Neural progenitor cell (in vitro differentiated cells): ENCODE measurements at regions not wholly inside any gene's neighbourhood (a gene's known extent, or its start where the extent isn't known, plus 50 kb on each side); places are given as distances from the start of the nearest gene placed in this dataset.
A peak's percentile ranks its signal among the peaks of the same experiment; 100 is the strongest.

Source experiments
- DNase-seq: peaks from one replicate; pipeline ENCODE4 v3.0.0-alpha.2; 2016; ENCODE audit warnings: low spot score
- H2AFZ ChIP-seq: fragments of 200-600 bp; sonication (generic); replicated peaks from 2 replicates; pipeline ENCODE4 v1.6.1; 2016; ENCODE audit warnings: antibody characterized with exemption
- H3F3A ChIP-seq: fragments of 200-600 bp; sonication (generic); 2 replicates; pipeline ENCODE4 v1.6.1; 2016; ENCODE audit warnings: antibody characterized with exemption, low read depth
- H3K27ac ChIP-seq: fragments of 200-600 bp; sonication (generic); 2 replicates; pipeline ENCODE4 v1.5.1; 2016; ENCODE audit warnings: mild to moderate bottlenecking
- H3K27me3 ChIP-seq: fragments of 200-600 bp; sonication (generic); 2 replicates; pipeline ENCODE4 v1.6.1; 2016; ENCODE audit warnings: mild to moderate bottlenecking, moderate library complexity
- H3K36me3 ChIP-seq: fragments of 200-600 bp; sonication (generic); 2 replicates; pipeline ENCODE4 v1.5.1; 2016
- H3K4me1 ChIP-seq: fragments of 200-600 bp; sonication (generic); 2 replicates; pipeline ENCODE4 v1.6.1; 2016; ENCODE audit warnings: mixed run types
- H3K4me2 ChIP-seq: fragments of 200-600 bp; sonication (generic); 2 replicates; pipeline ENCODE4 v1.6.1; 2016
- H3K4me3 ChIP-seq: fragments of 200-600 bp; sonication (generic); 2 replicates; pipeline ENCODE4 v1.5.1; 2016
- H3K79me2 ChIP-seq: fragments of 200-600 bp; sonication (generic); 2 replicates; pipeline ENCODE4 v1.6.1; 2016; ENCODE audit warnings: low read depth
- H3K9ac ChIP-seq: fragments of 200-600 bp; sonication (generic); 2 replicates; pipeline ENCODE4 v1.6.1; 2016
- H3K9me3 ChIP-seq: fragments of 200-600 bp; sonication (generic); 2 replicates; pipeline ENCODE4 v1.5.1; 2016; ENCODE audit warnings: low read depth
- H4K20me1 ChIP-seq: fragments of 200-600 bp; sonication (generic); 2 replicates; pipeline ENCODE4 v1.6.1; 2016; ENCODE audit warnings: low read depth
- H3K27ac Mint-ChIP-seq: 3 replicates; pipeline ENCODE4 v1.8.0; 2021; ENCODE audit warnings: mixed read lengths
- H3K27me3 Mint-ChIP-seq: 2 replicates; pipeline ENCODE4 v1.8.0; 2022; ENCODE audit warnings: low read depth, mild to moderate bottlenecking, inconsistent platforms, moderate library complexity, mixed read lengths; ENCODE audit not compliant: insufficient read depth
- H3K36me3 Mint-ChIP-seq: 3 replicates; pipeline ENCODE4 v1.8.0; 2021; ENCODE audit warnings: mixed read lengths
- H3K4me1 Mint-ChIP-seq: 3 replicates; pipeline ENCODE4 v1.8.0; 2021; ENCODE audit warnings: mixed read lengths
- H3K4me3 Mint-ChIP-seq: 3 replicates; pipeline ENCODE4 v1.8.0; 2021; ENCODE audit warnings: mild to moderate bottlenecking, moderate library complexity, mixed read lengths
- H3K9me3 Mint-ChIP-seq: 3 replicates; pipeline ENCODE4 v1.8.0; 2020; ENCODE audit warnings: mixed read lengths
- CTCF ChIP-seq: fragments of 200-600 bp; sonication (generic); IDR thresholded peaks from 2 replicates; pipeline ENCODE4 v1.5.1; 2017; ENCODE audit warnings: antibody characterized with exemption, mild to moderate bottlenecking
- EZH2 ChIP-seq: fragments of 200-600 bp; sonication (generic); IDR thresholded peaks from 2 replicates; pipeline ENCODE4 v1.6.1; 2017; ENCODE audit warnings: antibody characterized with exemption, mild to moderate bottlenecking, moderate library complexity
- EZH2phosphoT487 ChIP-seq: fragments of 200-600 bp; sonication (generic); IDR thresholded peaks from 2 replicates; pipeline ENCODE4 v1.6.1; 2017; ENCODE audit warnings: antibody characterized with exemption

- H3K27ac ChIP-seq = no peak overlapping the region
- H3K36me3 ChIP-seq = no peaks in the 10 kb centered on the region
- H3K9ac ChIP-seq = no peak overlapping the region
- Mint-ChIP-seq H3K4me3 (no peak overlapping the region), H3K36me3 (no peaks in the 10 kb centered on the region), H3K27ac (peak overlapping the region; percentile 6), H3K27me3 (no peaks in the 10 kb centered on the region), H3K9me3 (no peaks in the 10 kb centered on the region), H3K4me1 (peaks cover 6% of the 10 kb centered on the region)
- DNase-seq = no peak
- H3K4me3 ChIP-seq = no peak overlapping the region
- TF ChIP-seq CTCF (no peak), EZH2 (no peak), EZH2phosphoT487 (no peak)
- H3K4me2 ChIP-seq = no peak overlapping the region
- no peaks in the 10 kb centered on the region for H3K27me3 ChIP-seq
- no peaks in the 10 kb centered on the region for H4K20me1 ChIP-seq
- no peak overlapping the region for H2AFZ ChIP-seq
- no peaks in the 10 kb centered on the region for H3K79me2 ChIP-seq
- H3K4me1 ChIP-seq = no peaks in the 10 kb centered on the region
- H3K9me3 ChIP-seq = no peaks in the 10 kb centered on the region
- H3F3A ChIP-seq = no peaks in the 10 kb centered on the region
Observed at GRCh38 chr7:24366876-24367275, 82.9 kb downstream of the NPY start.

- Mint-ChIP-seq H3K27ac (no peak overlapping the region), H3K4me3 (no peak overlapping the region), H3K36me3 (no peaks in the 10 kb centered on the region), H3K4me1 (peaks cover 9% of the 10 kb centered on the region), H3K27me3 (peaks cover 2% of the 10 kb centered on the region), H3K9me3 (no peaks in the 10 kb centered on the region)
- Histone ChIP-seq H3K36me3 (no peaks in the 10 kb centered on the region), H3F3A (no peaks in the 10 kb centered on the region), H4K20me1 (no peaks in the 10 kb centered on the region), H3K4me1 (no peaks in the 10 kb centered on the region), H3K27me3 (no peaks in the 10 kb centered on the region), H3K4me3 (no peak overlapping the region), H3K9ac (no peak overlapping the region), H3K9me3 (no peaks in the 10 kb centered on the region), H3K27ac (no peak overlapping the region), H3K4me2 (no peak overlapping the region), H2AFZ (no peak overlapping the region), H3K79me2 (no peaks in the 10 kb centered on the region)
- TF ChIP-seq EZH2 (no peak), CTCF (no peak), EZH2phosphoT487 (no peak)
- DNase-seq = no peak
Observed at GRCh38 chr7:24368161-24368560, 84.2 kb downstream of the NPY start.

GRCh38 chr7:24370541-24370940 is 86.6 kb downstream of the NPY start:
- Histone ChIP-seq H3K4me3 (no peak overlapping the region), H3K9me3 (no peaks in the 10 kb centered on the region), H2AFZ (no peak overlapping the region), H3K79me2 (no peaks in the 10 kb centered on the region), H3K9ac (no peak overlapping the region), H3K27ac (no peak overlapping the region), H3K36me3 (no peaks in the 10 kb centered on the region), H3F3A (no peaks in the 10 kb centered on the region), H3K27me3 (no peaks in the 10 kb centered on the region), H3K4me1 (no peaks in the 10 kb centered on the region), H4K20me1 (no peaks in the 10 kb centered on the region), H3K4me2 (no peak overlapping the region)
- no peak for DNase-seq
- Mint-ChIP-seq H3K27ac (no peak overlapping the region), H3K9me3 (no peaks in the 10 kb centered on the region), H3K27me3 (peaks cover 6% of the 10 kb centered on the region), H3K4me1 (peaks cover 11% of the 10 kb centered on the region), H3K36me3 (no peaks in the 10 kb centered on the region), H3K4me3 (no peak overlapping the region)
- TF ChIP-seq EZH2phosphoT487 (no peak), EZH2 (no peak), CTCF (no peak)
